GM12864 (cell line): ENCODE measurements at regions not wholly inside any gene's neighbourhood (a gene's known extent, or its start where the extent isn't known, plus 50 kb on each side); places are given as distances from the start of the nearest gene placed in this dataset.

Source experiments
- DNase-seq: peaks from one replicate; pipeline ENCODE4 v3.0.0-alpha.2; 2011; ENCODE audit warnings: low read depth
- H3K4me3 ChIP-seq: 2 replicates; pipeline ENCODE4 v1.5.1; 2011; ENCODE audit warnings: mild to moderate bottlenecking, low read depth, low read length, control low read depth
- CTCF ChIP-seq: IDR thresholded peaks from 2 replicates; pipeline ENCODE4 v1.5.1; 2011; ENCODE audit warnings: low read depth, mild to moderate bottlenecking, moderate library complexity, low read length, control low read depth, inconsistent platforms; ENCODE audit errors: missing control alignments

- no peak for DNase-seq
- H3K4me3 ChIP-seq, result no peak overlapping the region
- TF ChIP-seq CTCF, result no peak
These were observed 77.7 kb downstream of the RBFOX3 start for GRCh38 chr17:79533116-79533515.

GRCh38 chr17:79532107-79532790, 78.6 kb downstream of the RBFOX3 start:
- no peak overlapping the region for H3K4me3 ChIP-seq
- no peak for TF ChIP-seq CTCF
- no peak for DNase-seq

GRCh38 chr17:79531191-79532095, 79.4 kb downstream of the RBFOX3 start:
- DNase-seq, result no peak
- H3K4me3 ChIP-seq, result no peak overlapping the region
- no peak for TF ChIP-seq CTCF

- TF ChIP-seq CTCF, result no peak
- DNase-seq, result no peak
- H3K4me3 ChIP-seq, result no peak overlapping the region
These were observed 80.3 kb downstream of the RBFOX3 start for GRCh38 chr17:79530361-79531105.

GRCh38 chr17:79529661-79530081, 81.2 kb downstream of the RBFOX3 start:
- no peak for TF ChIP-seq CTCF
- H3K4me3 ChIP-seq, result no peak overlapping the region
- DNase-seq, result no peak

- TF ChIP-seq CTCF, result no peak
- DNase-seq, result no peak
- no peak overlapping the region for H3K4me3 ChIP-seq
These were observed 82.2 kb downstream of the RBFOX3 start for GRCh38 chr17:79528592-79529125.
